ENCODE measurements at regions not wholly inside any gene's neighbourhood (a gene's known extent, or its start where the extent isn't known, plus 50 kb on each side); places are given as distances from the start of the nearest gene placed in this dataset.

GRCh38 chr2:204360218-204361007 is 184.9 kb upstream of the PARD3B start:
- no peak overlapping the region for H3K27ac ChIP-seq (ENCODE audit: low read depth)
- TF ChIP-seq POLR2AphosphoS5 (IDR thresholded peaks at IDR 0.05; ENCODE audit: low read depth) (no peak), ETS1 (IDR thresholded peaks at IDR 0.05) (no peak), EZH2 (IDR thresholded peaks at IDR 0.05; ENCODE audit: low read depth, unreplicated experiment) (no peak), STAT1 (IDR thresholded peaks at IDR 0.05; ENCODE audit: unreplicated experiment) (no peak)
- H3F3A ChIP-seq (replicated peaks; ENCODE audit: low read depth) = no peaks in the 10 kb centered on the region
- H3K36me3 ChIP-seq (ENCODE audit: insufficient read depth) = no peaks in the 10 kb centered on the region
- peaks cover 4% of the 10 kb centered on the region for H3K27me3 Mint-ChIP-seq (ENCODE audit: insufficient read depth, low read depth, poor library complexity)
- H3K27me3 ChIP-seq (ENCODE audit: insufficient read depth) = no peaks in the 10 kb centered on the region
- H3K4me3 Mint-ChIP-seq = no peak overlapping the region
- H3K9me2 ChIP-seq (ENCODE audit: insufficient read depth) = no peaks in the 10 kb centered on the region
- no peaks in the 10 kb centered on the region; the same call in 2 of the 3 replicates for H3K4me1 Mint-ChIP-seq
- H3K4me2 ChIP-seq = no peak overlapping the region
- H3K4me1 ChIP-seq (ENCODE audit: insufficient read depth) = no peaks in the 10 kb centered on the region; the same call in 1 of the 2 replicates
- DNase-seq (ENCODE audit: low spot score) (no peak), ATAC-seq (no peak)
- no peaks in the 10 kb centered on the region for H3K9me3 Mint-ChIP-seq
- H3K4me3 ChIP-seq = no peak overlapping the region
- H3K79me2 ChIP-seq (replicated peaks; ENCODE audit: insufficient read depth) = no peaks in the 10 kb centered on the region
- no peak overlapping the region; the same call in 1 of the 2 replicates for H2AFZ ChIP-seq
- no peaks in the 10 kb centered on the region for H4K20me1 ChIP-seq (replicated peaks; ENCODE audit: insufficient read depth)
- H3K27ac Mint-ChIP-seq = no peak overlapping the region
- H3K36me3 Mint-ChIP-seq (ENCODE audit: low read depth) = no peaks in the 10 kb centered on the region

- Mint-ChIP-seq H3K27ac (no peak overlapping the region), H3K36me3 (ENCODE audit: low read depth) (no peaks in the 10 kb centered on the region), H3K4me3 (no peak overlapping the region), H3K9me3 (no peaks in the 10 kb centered on the region), H3K4me1 (no peaks in the 10 kb centered on the region; the same call in 2 of the 3 replicates), H3K27me3 (ENCODE audit: insufficient read depth, low read depth, poor library complexity) (peaks cover 4% of the 10 kb centered on the region)
- H3K4me3 ChIP-seq = no peak overlapping the region
- H3K36me3 ChIP-seq (ENCODE audit: insufficient read depth) = no peaks in the 10 kb centered on the region
- no peak for TF ChIP-seq JUNB (IDR thresholded peaks at IDR 0.05; ENCODE audit: unreplicated experiment)
- no peak for TF ChIP-seq EZH2phosphoT487 (IDR thresholded peaks at IDR 0.05; ENCODE audit: unreplicated experiment)
- ATAC-seq (no peak), DNase-seq (ENCODE audit: low spot score) (no peak)
- no peaks in the 10 kb centered on the region for H4K20me1 ChIP-seq (replicated peaks; ENCODE audit: insufficient read depth)
- no peaks in the 10 kb centered on the region for H3F3A ChIP-seq (replicated peaks; ENCODE audit: low read depth)
- H3K27ac ChIP-seq (ENCODE audit: low read depth) = no peak overlapping the region
- H3K79me2 ChIP-seq (replicated peaks; ENCODE audit: insufficient read depth) = no peaks in the 10 kb centered on the region
- H3K4me2 ChIP-seq = no peak overlapping the region
- no peaks in the 10 kb centered on the region for H3K9me2 ChIP-seq (ENCODE audit: insufficient read depth)
- H3K27me3 ChIP-seq (ENCODE audit: insufficient read depth) = no peaks in the 10 kb centered on the region
- no peaks in the 10 kb centered on the region; the same call in 1 of the 2 replicates for H3K4me1 ChIP-seq (ENCODE audit: insufficient read depth)
- H2AFZ ChIP-seq = no peak overlapping the region
These were observed 183.5 kb upstream of the PARD3B start for GRCh38 chr2:204361738-204362137.

GRCh38 chr2:204362581-204362980 is 182.7 kb upstream of the PARD3B start:
- no peak for DNase-seq (ENCODE audit: low spot score)
- Histone ChIP-seq H3K4me1 (ENCODE audit: insufficient read depth) (no peaks in the 10 kb centered on the region; the same call in 1 of the 2 replicates), H3K27me3 (ENCODE audit: insufficient read depth) (no peaks in the 10 kb centered on the region), H2AFZ (no peak overlapping the region), H3K79me2 (replicated peaks; ENCODE audit: insufficient read depth) (no peaks in the 10 kb centered on the region), H3K27ac (ENCODE audit: low read depth) (no peak overlapping the region), H3K9me2 (ENCODE audit: insufficient read depth) (no peaks in the 10 kb centered on the region), H3K36me3 (ENCODE audit: insufficient read depth) (no peaks in the 10 kb centered on the region), H3K4me3 (no peak overlapping the region), H3K4me2 (no peak overlapping the region), H3F3A (replicated peaks; ENCODE audit: low read depth) (no peaks in the 10 kb centered on the region), H4K20me1 (replicated peaks; ENCODE audit: insufficient read depth) (no peaks in the 10 kb centered on the region)
- Mint-ChIP-seq H3K4me1 (no peaks in the 10 kb centered on the region), H3K27me3 (ENCODE audit: insufficient read depth, low read depth, poor library complexity) (peaks cover 4% of the 10 kb centered on the region), H3K9me3 (no peaks in the 10 kb centered on the region), H3K4me3 (no peak overlapping the region), H3K27ac (no peak overlapping the region), H3K36me3 (ENCODE audit: low read depth) (no peaks in the 10 kb centered on the region)
- ATAC-seq = no peak
- TF ChIP-seq EZH2phosphoT487 (IDR thresholded peaks at IDR 0.05; ENCODE audit: unreplicated experiment) (no peak), CREB1 (CRISPR knock-in tag; IDR thresholded peaks at IDR 0.05; ENCODE audit: low read depth) (no peak), STAT1 (IDR thresholded peaks at IDR 0.05; ENCODE audit: unreplicated experiment) (no peak)
- TF ChIP-seq, protein P1, sequence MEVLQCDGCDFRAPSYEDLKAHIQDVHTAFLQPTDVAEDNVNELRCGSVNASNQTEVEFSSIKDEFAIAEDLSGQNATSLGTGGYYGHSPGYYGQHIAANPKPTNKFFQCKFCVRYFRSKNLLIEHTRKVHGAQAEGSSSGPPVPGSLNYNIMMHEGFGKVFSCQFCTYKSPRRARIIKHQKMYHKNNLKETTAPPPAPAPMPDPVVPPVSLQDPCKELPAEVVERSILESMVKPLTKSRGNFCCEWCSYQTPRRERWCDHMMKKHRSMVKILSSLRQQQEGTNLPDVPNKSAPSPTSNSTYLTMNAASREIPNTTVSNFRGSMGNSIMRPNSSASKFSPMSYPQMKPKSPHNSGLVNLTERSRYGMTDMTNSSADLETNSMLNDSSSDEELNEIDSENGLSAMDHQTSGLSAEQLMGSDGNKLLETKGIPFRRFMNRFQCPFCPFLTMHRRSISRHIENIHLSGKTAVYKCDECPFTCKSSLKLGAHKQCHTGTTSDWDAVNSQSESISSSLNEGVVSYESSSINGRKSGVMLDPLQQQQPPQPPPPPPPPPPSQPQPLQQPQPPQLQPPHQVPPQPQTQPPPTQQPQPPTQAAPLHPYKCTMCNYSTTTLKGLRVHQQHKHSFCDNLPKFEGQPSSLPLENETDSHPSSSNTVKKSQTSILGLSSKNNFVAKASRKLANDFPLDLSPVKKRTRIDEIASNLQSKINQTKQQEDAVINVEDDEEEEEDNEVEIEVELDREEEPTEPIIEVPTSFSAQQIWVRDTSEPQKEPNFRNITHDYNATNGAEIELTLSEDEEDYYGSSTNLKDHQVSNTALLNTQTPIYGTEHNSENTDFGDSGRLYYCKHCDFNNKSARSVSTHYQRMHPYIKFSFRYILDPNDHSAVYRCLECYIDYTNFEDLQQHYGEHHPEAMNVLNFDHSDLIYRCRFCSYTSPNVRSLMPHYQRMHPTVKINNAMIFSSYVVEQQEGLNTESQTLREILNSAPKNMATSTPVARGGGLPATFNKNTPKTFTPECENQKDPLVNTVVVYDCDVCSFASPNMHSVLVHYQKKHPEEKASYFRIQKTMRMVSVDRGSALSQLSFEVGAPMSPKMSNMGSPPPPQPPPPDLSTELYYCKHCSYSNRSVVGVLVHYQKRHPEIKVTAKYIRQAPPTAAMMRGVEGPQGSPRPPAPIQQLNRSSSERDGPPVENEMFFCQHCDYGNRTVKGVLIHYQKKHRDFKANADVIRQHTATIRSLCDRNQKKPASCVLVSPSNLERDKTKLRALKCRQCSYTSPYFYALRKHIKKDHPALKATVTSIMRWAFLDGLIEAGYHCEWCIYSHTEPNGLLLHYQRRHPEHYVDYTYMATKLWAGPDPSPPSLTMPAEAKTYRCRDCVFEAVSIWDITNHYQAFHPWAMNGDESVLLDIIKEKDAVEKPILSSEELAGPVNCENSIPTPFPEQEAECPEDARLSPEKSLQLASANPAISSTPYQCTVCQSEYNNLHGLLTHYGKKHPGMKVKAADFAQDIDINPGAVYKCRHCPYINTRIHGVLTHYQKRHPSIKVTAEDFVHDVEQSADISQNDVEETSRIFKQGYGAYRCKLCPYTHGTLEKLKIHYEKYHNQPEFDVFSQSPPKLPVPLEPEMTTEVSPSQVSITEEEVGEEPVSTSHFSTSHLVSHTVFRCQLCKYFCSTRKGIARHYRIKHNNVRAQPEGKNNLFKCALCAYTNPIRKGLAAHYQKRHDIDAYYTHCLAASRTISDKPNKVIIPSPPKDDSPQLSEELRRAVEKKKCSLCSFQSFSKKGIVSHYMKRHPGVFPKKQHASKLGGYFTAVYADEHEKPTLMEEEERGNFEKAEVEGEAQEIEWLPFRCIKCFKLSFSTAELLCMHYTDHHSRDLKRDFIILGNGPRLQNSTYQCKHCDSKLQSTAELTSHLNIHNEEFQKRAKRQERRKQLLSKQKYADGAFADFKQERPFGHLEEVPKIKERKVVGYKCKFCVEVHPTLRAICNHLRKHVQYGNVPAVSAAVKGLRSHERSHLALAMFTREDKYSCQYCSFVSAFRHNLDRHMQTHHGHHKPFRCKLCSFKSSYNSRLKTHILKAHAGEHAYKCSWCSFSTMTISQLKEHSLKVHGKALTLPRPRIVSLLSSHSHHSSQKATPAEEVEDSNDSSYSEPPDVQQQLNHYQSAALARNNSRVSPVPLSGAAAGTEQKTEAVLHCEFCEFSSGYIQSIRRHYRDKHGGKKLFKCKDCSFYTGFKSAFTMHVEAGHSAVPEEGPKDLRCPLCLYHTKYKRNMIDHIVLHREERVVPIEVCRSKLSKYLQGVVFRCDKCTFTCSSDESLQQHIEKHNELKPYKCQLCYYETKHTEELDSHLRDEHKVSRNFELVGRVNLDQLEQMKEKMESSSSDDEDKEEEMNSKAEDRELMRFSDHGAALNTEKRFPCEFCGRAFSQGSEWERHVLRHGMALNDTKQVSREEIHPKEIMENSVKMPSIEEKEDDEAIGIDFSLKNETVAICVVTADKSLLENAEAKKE (CRISPR knock-in tag; IDR thresholded peaks at IDR 0.05) = no peak

Data from GM23338 (cell line).